NB4 (cell line): ENCODE measurements at regions not wholly inside any gene's neighbourhood (a gene's known extent, or its start where the extent isn't known, plus 50 kb on each side); places are given as distances from the start of the nearest gene placed in this dataset.
"Not testable (repeated sequence)": the region's sequence is repeated elsewhere in the genome, so short reads cannot be mapped to it uniquely, and the experiment has no call there.

Source experiments
- DNase-seq: peaks from one replicate; pipeline ENCODE4 v3.0.0; 2010; ENCODE audit warnings: low read depth
- H3K4me3 ChIP-seq: one replicate; pipeline ENCODE4 v1.5.1; 2011; ENCODE audit warnings: mild to moderate bottlenecking, low read depth, low read length, moderate library complexity
- MYC ChIP-seq: IDR thresholded peaks from 2 replicates; pipeline ENCODE4 v1.6.1; 2011; ENCODE audit warnings: low read depth, low read length
- POLR2A ChIP-seq: IDR thresholded peaks from 2 replicates; pipeline ENCODE4 v1.6.1; 2011; ENCODE audit warnings: mild to moderate bottlenecking; ENCODE audit not compliant: insufficient read length; ENCODE audit errors: extremely low read depth
- TF ChIP-seq, protein P1 (sequence below): IDR thresholded peaks from one replicate; pipeline ENCODE4 v1.5.1; 2012; ENCODE audit warnings: low read depth, low read length
- TF ChIP-seq, protein P2 (sequence below): IDR thresholded peaks from 2 replicates; pipeline ENCODE4 v1.6.1; 2011; ENCODE audit warnings: low read depth, low read length

DNA sequence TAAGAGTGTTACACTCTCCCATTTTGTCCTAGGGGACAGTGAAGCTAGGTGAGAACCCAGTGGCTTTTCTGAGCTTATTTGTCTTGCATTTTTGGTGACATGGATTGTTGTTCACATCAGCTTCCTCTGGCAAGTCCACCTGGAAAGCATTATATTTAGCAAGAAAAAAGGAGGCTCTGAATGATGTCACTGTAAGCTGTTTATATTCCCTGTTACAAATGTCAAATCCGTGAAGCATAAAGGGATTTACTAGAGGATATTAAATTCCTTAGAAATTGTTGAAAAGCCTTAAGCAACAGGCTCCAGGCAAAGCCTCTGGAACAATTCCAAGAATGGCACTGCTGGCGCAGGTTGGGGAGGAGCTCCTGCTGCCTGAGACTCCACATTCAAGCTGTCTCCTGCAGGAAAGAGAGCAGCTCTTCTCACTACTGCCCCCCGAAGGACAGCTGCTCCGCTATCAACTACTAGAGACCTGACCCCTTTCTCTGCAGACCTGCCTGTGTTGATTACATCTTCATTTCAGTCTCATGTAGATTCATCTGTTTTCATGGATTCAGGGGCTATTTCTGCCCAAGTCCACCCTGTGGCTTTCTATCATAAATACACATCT, 295.4 kb downstream of the RPIA start:
- DNase-seq = not testable (repeated sequence)

DNA sequence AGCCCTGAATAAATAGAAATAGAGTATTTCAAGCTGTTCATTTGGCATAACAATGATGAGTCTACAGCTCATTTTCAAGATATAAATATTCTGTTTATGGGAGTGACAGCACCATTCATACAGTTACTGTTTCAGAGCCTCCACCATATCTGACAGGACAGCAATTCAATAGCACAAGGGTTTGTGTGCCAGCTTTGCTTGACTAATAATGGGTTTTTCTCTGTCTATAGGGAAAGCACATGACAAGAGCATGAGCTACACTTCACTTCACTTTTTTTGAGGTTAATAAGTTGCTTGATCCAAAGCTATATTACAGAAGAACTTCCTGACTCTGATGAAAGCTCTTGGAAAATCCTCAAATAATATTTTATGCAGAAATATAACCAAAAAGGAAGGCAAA, 297.1 kb downstream of the RPIA start:
- not testable (repeated sequence) for DNase-seq, H3K4me3 ChIP-seq

More for the DNA sequence above, 295.4 kb downstream of the RPIA start:
- TF ChIP-seq, protein P1, sequence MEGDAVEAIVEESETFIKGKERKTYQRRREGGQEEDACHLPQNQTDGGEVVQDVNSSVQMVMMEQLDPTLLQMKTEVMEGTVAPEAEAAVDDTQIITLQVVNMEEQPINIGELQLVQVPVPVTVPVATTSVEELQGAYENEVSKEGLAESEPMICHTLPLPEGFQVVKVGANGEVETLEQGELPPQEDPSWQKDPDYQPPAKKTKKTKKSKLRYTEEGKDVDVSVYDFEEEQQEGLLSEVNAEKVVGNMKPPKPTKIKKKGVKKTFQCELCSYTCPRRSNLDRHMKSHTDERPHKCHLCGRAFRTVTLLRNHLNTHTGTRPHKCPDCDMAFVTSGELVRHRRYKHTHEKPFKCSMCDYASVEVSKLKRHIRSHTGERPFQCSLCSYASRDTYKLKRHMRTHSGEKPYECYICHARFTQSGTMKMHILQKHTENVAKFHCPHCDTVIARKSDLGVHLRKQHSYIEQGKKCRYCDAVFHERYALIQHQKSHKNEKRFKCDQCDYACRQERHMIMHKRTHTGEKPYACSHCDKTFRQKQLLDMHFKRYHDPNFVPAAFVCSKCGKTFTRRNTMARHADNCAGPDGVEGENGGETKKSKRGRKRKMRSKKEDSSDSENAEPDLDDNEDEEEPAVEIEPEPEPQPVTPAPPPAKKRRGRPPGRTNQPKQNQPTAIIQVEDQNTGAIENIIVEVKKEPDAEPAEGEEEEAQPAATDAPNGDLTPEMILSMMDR = peak; percentile 25
- H3K4me3 ChIP-seq = not testable (repeated sequence)

DNA sequence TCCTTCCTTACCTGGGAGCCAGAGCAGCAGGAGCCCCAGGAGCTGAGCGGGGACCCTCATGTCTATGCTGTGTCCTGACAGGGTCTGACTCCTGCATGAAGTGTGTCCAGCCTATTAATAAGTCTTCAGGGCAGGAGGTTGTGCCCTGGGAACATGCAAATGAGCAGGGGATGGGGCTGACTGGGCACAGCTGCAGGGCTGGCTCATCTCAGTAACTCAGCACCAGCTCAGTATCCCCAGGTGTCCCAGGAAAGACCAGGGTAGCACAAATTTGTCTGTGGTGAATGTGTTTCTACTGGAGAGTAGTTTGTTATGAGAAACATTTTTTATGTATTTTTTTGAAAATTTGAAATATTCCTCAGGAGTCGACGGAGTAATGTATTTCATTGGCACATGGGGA, 301.3 kb downstream of the RPIA start:
- not testable (repeated sequence) for H3K4me3 ChIP-seq, DNase-seq

DNA sequence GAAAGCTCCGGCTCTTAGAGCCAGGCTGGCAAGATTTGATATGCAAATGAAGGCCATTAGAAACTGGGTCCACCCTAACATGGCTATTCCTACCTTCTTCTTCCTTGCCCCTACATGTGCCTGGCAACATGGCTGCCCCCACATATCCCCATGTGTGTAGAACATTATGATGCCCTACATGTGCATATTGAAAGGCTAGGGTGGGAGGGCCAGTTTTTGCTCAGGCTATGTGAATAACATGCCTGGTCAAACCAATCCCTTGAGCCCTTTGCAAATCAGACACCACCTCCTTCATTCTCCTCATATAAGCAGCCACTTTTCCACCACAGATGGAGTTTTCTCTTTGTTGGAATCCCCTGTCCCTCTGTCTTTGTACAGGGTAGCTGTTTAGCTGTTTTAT, 303.4 kb downstream of the RPIA start:
- H3K4me3 ChIP-seq, DNase-seq: not testable (repeated sequence)

DNA sequence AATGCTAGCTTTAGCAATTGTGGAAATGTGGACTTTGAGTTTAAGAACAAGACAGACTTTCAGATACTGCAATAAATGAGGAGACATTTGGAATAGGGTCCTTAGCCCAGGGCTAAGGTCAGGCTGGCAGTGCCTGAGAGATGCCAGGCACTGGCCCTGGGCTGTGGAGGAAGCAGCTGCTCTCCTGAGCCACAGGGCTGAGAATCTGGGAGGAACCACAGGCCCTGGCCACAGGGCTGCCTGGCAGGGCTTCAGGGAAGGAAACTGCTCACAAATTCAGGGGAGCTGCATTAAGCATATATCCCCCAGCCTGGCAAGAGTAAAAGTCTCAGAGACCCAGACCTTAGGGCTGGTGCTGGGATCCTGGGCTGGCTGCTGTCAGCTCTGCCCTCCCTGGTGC, 305.1 kb downstream of the RPIA start:
- H3K4me3 ChIP-seq, DNase-seq: not testable (repeated sequence)

DNA sequence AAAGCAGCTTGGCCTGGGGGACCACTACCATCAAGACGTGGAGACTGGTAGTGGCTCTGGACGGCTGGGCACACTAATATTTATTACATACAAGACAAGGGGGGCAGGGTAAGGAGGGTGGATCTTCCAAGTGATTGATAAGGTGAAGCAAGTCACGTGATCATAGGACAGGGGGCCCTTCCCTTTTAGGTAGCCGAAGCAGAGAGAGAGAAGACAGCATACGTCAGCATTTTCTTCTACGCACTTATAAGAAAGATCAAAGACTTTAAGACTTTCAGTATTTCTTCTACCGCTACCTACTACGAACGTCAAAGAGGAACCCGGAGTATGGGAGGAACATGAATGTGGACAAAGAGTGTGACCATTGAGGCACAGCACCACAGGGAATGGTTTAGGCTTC, 307.9 kb downstream of the RPIA start:
- DNase-seq = no peak
- no peak overlapping the region for H3K4me3 ChIP-seq
- no peak for TF ChIP-seq POLR2A
- TF ChIP-seq, protein P1 = no peak
- TF ChIP-seq MYC = no peak
- TF ChIP-seq, protein P2, sequence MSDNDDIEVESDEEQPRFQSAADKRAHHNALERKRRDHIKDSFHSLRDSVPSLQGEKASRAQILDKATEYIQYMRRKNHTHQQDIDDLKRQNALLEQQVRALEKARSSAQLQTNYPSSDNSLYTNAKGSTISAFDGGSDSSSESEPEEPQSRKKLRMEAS = no peak

DNA sequence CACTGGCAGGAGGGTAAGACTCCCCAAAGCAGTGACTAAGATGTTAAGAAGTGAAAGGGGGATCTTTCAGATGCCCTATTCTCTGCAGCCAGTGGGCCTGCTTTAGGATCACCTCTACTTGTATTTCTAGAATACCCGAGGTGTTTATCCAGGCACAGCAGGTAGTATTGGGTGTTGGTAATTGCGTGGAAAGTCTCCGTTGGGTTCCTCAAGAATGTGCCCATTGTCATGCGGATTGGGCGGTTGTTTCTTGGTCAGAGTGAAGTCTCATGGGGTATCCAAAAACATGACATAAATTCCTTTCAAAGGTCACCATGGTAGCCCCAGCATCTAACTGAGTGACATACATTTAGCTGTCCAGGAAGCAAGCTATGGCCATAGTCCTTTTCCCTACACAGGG, 308.8 kb downstream of the RPIA start:
- no peak for TF ChIP-seq POLR2A
- TF ChIP-seq, protein P1 = no peak
- TF ChIP-seq, protein P2 = no peak
- TF ChIP-seq MYC = no peak
- H3K4me3 ChIP-seq = no peak overlapping the region
- no peak for DNase-seq

DNA sequence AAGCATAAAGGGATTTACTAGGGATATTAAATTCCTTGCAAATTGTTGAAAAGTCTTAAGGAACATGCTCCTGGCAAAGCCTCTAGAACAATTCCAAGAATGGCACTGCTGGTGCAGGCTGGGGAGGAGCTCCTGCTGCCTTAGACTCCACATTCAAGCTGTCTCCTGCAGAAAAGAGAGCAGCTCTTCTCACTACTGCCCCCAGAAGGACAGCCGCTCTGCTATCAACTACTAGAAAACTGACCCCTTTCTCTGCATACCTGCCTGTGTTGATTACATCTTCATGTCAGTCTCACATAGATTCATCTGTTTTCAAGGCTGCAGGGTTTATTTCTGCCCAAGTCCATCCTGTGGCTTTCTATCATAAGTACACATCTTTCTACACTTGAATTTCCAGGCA, 312.8 kb downstream of the RPIA start:
- DNase-seq, H3K4me3 ChIP-seq: not testable (repeated sequence)
- TF ChIP-seq, protein P1 = peak; percentile 12

DNA sequence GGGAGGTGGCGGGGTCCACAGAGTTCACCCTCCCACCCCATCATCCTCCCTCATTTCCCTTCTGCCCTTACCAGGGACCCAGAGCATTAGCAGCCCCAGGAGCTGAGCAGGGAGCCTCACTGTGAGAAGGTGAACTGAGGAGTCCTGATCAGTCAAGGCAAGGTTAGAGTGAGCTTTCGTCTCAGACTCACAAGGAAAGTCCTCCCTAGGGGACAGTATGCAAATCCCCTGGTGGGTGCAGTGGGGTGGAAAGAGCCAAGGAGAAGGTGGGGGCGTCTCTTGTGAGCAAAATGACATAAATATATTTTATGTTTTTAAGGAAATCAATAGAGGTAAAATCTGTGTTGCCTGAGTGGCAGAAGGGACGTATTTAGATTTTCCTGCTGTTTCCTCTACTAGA, 329.1 kb downstream of the RPIA start:
- DNase-seq = not testable (repeated sequence)

DNA sequence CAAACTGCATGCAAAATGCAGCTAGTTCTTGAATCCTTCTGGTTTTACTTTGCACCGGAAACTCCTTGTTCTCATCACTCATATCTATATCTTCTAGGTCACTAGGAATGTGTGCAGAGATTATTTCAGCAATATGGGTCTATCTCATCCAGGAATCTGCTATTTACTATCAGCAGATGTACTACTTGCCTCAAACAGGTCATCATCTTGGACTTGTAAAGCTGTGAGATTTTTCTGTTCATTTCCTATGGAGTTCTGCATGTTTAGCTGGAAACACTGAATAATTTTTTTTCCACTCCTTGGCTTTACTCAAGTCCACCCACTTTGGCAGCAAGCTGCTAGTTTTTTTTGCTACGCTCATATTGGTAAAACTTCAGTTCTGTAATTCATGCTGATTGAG, 334.8 kb downstream of the RPIA start:
- not testable (repeated sequence) for DNase-seq, H3K4me3 ChIP-seq

More for the DNA sequence above, 329.1 kb downstream of the RPIA start:
- not testable (repeated sequence) for H3K4me3 ChIP-seq

DNA sequence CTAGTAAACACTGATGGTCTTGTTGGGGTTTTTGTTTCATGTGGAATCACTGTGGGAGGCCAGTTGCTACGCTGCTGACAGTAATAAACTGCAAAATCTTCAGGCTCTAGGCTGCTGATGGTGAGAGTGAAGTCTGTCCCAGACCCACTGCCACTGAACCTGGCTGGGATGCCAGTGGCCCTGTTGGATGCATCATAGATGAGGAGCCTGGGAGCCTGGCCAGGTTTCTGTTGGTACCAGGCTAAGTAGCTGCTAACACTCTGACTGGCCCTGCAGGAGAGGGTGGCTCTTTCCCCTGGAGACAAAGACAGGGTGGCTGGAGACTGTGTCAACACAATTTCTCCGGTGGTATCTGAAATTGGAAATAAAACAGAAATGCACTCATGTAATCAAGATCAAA, 335.6 kb downstream of the RPIA start:
- not testable (repeated sequence) for H3K4me3 ChIP-seq, DNase-seq

DNA sequence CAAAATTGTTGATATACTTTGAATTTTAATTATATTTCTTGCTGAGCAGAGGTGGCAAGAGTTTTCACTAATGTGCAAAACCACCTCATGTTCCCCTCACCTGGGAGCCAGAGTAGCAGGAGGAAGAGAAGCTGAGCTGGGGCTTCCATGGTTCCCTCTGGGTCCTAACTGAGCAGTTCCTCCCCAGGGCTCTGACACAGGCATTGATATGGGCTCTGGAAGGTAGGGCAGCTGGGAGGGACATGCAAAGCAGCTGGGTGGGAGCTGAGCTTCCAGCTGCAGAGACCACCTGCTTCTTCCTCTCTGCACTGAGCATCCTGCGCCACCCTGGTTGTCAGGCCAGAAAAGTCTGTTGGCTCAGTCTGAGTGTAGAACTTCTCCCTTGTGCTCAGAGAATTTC, 336.1 kb downstream of the RPIA start:
- H3K4me3 ChIP-seq, DNase-seq: not testable (repeated sequence)

DNA sequence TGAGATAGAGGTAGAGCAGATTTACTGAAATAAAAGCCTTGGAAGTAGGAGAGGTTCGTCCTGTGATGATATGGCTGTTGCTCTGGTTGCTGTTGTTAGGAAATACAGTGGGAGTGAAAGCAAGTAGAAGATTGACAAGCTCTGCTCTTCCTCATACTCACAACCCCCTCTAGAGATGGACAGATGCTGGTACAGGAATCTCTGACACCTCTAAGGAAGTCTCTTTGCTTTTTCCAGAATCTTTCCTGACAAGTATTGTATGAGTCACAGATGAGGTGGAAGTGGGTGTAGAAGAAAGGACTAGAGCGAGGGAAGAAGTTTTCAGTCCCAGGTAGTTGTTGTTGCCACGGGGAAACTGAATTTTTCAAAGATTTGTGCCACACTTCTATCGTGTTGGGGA, 337.8 kb downstream of the RPIA start:
- DNase-seq, H3K4me3 ChIP-seq: not testable (repeated sequence)
